ENCODE measurements at regions not wholly inside any gene's neighbourhood (a gene's known extent, or its start where the extent isn't known, plus 50 kb on each side); places are given as distances from the start of the nearest gene placed in this dataset.

GRCh38 chr3:159867372-159867771 lies 121.3 kb upstream of the IL12A start:
- H3K9me3 ChIP-seq: no peaks in the 10 kb centered on the region
- peaks cover 11 to 27% (median 17%) of the 10 kb centered on the region in 4 donors for H3K4me1 ChIP-seq
- no peaks in the 10 kb centered on the region for H3K36me3 ChIP-seq
- no peaks in the 10 kb centered on the region for H3K27me3 ChIP-seq
- ATAC-seq (ENCODE audit: low FRiP score in 2 of 2) (no peak), DNase-seq (no peak)
- 95 to 98% methylated on average over 2 of the region's 2 CpGs for WGBS, 2 donors
- peak overlapping the region in 1 of 4 donors; percentile 62 for H3K27ac ChIP-seq
- no peak overlapping the region for H3K4me3 ChIP-seq
- no peak for TF ChIP-seq POLR2A (IDR thresholded peaks at IDR 0.05)
- no peak for TF ChIP-seq POLR2AphosphoS5 (IDR thresholded peaks at IDR 0.05)
- no peak for TF ChIP-seq EP300 (IDR thresholded peaks at IDR 0.05)
- TF ChIP-seq, protein P1, sequence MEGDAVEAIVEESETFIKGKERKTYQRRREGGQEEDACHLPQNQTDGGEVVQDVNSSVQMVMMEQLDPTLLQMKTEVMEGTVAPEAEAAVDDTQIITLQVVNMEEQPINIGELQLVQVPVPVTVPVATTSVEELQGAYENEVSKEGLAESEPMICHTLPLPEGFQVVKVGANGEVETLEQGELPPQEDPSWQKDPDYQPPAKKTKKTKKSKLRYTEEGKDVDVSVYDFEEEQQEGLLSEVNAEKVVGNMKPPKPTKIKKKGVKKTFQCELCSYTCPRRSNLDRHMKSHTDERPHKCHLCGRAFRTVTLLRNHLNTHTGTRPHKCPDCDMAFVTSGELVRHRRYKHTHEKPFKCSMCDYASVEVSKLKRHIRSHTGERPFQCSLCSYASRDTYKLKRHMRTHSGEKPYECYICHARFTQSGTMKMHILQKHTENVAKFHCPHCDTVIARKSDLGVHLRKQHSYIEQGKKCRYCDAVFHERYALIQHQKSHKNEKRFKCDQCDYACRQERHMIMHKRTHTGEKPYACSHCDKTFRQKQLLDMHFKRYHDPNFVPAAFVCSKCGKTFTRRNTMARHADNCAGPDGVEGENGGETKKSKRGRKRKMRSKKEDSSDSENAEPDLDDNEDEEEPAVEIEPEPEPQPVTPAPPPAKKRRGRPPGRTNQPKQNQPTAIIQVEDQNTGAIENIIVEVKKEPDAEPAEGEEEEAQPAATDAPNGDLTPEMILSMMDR (IDR thresholded peaks at IDR 0.05): no peak

GRCh38 chr3:159870723-159871122 lies 117.9 kb upstream of the IL12A start:
- no peak overlapping the region for H3K27ac ChIP-seq
- H3K36me3 ChIP-seq: no peaks in the 10 kb centered on the region
- H3K4me3 ChIP-seq: no peak overlapping the region
- TF ChIP-seq EP300 (IDR thresholded peaks at IDR 0.05) (no peak), POLR2AphosphoS5 (IDR thresholded peaks at IDR 0.05) (no peak), POLR2A (IDR thresholded peaks at IDR 0.05) (no peak)
- TF ChIP-seq, protein P1 (IDR thresholded peaks at IDR 0.05): no peak
- no peaks in the 10 kb centered on the region for H3K9me3 ChIP-seq
- H3K27me3 ChIP-seq: no peaks in the 10 kb centered on the region
- WGBS, 2 donors: 60 to 69% methylated on average over 1 of the region's 1 CpG
- DNase-seq: no peak
- ATAC-seq (ENCODE audit: low FRiP score in 2 of 2): no peak
- peaks cover 11 to 50% (median 18%) of the 10 kb centered on the region in 4 donors for H3K4me1 ChIP-seq

DNA sequence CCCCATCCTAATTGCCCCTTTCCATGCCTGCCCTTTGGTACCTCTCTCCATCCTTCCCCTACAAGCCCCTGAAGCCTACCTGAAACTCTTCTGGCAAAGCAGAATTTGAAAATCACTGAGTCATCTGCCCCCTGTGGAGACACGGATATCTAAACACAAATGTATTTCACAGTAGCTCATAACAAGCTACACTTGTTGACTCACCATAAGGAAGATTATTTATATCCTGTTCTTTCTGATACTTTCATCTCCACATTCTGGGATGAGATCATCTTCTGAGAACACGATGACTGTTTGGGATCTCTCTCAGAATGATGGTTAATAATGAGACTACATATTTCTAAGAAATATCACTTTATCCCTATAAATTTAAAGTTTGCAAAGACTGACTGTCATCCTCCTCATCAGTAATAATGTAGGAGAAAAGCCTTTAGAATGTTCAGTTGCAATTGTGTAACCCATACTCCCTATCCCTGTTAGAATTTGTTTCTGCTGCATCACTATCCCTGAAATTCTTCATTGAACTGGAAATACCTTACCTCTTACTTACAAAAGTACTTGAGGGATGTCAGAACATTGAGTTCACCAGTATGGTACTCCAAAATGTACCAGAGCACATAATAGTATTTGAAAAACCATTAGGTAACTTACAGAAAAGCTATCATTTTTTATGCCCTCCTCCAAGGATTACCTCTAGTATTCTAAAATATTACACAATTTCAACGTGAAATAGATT lies 116.1 kb upstream of the IL12A start:
- H3K4me3 ChIP-seq: no peak overlapping the region
- H3K27me3 ChIP-seq: no peaks in the 10 kb centered on the region
- H3K27ac ChIP-seq: peak overlapping the region; percentile 36 to 72 (median 64)
- peak; percentile 59 to 61 for ATAC-seq (ENCODE audit: low FRiP score in 2 of 2)
- TF ChIP-seq POLR2A (IDR thresholded peaks at IDR 0.05): no peak
- TF ChIP-seq, protein P1 (IDR thresholded peaks at IDR 0.05): peak in 2 of 6 experiments; percentile 4 to 32
- peak in 2 of 4 donors; percentile 87 to 92 for TF ChIP-seq EP300 (IDR thresholded peaks at IDR 0.05)
- no peak for TF ChIP-seq POLR2AphosphoS5 (IDR thresholded peaks at IDR 0.05)
- no peak for DNase-seq
- H3K4me1 ChIP-seq: peaks cover 5 to 41% (median 14%) of the 10 kb centered on the region in 4 donors
- H3K36me3 ChIP-seq: no peaks in the 10 kb centered on the region
- H3K9me3 ChIP-seq: no peaks in the 10 kb centered on the region
- WGBS, 2 donors: 39 to 49% methylated on average over 3 of the region's 3 CpGs

DNA sequence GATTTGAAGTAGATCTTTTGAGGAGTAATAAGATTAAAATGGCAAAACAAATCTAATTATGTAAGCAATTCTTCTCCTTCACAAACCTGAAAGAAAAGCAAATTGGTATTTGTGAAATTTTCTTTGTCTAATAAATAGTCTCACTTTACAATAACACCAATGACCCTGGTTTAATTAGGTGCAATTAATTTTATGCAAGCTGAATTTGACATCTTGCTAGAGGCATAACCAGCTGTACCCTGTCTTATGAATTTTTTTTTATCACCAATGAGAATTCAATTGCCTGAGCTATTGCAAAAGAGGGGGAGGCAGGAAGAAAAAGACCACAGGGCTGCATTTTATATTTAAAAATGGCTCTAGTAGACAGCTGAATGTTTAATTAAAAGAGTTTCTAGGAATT lies 113.5 kb upstream of the IL12A start:
- TF ChIP-seq, protein P1 (IDR thresholded peaks at IDR 0.05): no peak
- no peak for TF ChIP-seq EP300 (IDR thresholded peaks at IDR 0.05)
- no peak for TF ChIP-seq POLR2A (IDR thresholded peaks at IDR 0.05)
- no peak for TF ChIP-seq POLR2AphosphoS5 (IDR thresholded peaks at IDR 0.05)
- Histone ChIP-seq H3K9me3 (no peaks in the 10 kb centered on the region), H3K4me3 (no peak overlapping the region), H3K27ac (no peak overlapping the region), H3K36me3 (no peaks in the 10 kb centered on the region), H3K27me3 (no peaks in the 10 kb centered on the region), H3K4me1 (peaks cover 5 to 41% (median 15%) of the 10 kb centered on the region in 4 donors)
- ATAC-seq (ENCODE audit: low FRiP score in 2 of 2) (no peak), DNase-seq (no peak)

DNA sequence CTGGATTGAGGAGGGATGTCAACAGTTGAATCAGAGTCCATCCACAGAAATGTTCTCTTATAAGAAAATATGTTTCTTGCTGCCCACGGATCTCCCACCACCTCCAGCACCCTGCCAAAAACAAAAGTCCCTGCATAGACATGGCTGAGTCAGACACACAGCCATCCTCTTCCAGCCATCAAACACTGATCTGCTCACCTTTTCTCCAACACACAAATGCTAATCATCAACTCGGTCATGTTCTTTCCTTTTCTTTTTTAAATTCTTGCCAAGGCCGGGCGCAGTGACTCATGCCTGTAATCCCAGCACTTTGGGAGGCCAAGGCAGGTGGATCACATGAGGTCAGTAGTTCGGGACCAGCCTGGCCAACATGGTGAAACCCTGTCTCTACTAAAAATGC lies 110.7 kb upstream of the IL12A start:
- Histone ChIP-seq H3K27ac (no peak overlapping the region), H3K9me3 (no peaks in the 10 kb centered on the region), H3K27me3 (no peaks in the 10 kb centered on the region), H3K4me1 (peaks cover 6 to 29% (median 13%) of the 10 kb centered on the region in 4 donors), H3K4me3 (no peak overlapping the region), H3K36me3 (no peaks in the 10 kb centered on the region)
- no peak for ATAC-seq (ENCODE audit: low FRiP score in 2 of 2)
- no peak for DNase-seq
- TF ChIP-seq POLR2AphosphoS5 (IDR thresholded peaks at IDR 0.05) (no peak), EP300 (IDR thresholded peaks at IDR 0.05) (no peak), POLR2A (IDR thresholded peaks at IDR 0.05) (no peak)
- TF ChIP-seq, protein P1 (IDR thresholded peaks at IDR 0.05): no peak
- 89 to 90% methylated on average over 5 of the region's 5 CpGs for WGBS, 2 donors
